Kidney (tissue), 13 donors: ENCODE measurements at regions not wholly inside any gene's neighbourhood (a gene's known extent, or its start where the extent isn't known, plus 50 kb on each side); places are given as distances from the start of the nearest gene placed in this dataset.

Source experiments
- DNase-seq, 5 donors: peaks; one replicate each; pipeline ENCODE4 v3.0.0-alpha.2; 2013 to 2020
- FAIRE-seq: peaks from 2 replicates; lab custom pipeline; 2012; peaks lifted over from hg19 to GRCh38; lab: Jason Lieb, UNC
- H3K27ac ChIP-seq, 2 donors: one replicate each; pipeline ENCODE4 v1.7.0; 2013; ENCODE audit warnings: low read depth in 2 of 2, low read length in 2 of 2, inconsistent platforms in 1 of 2
- H3K27me3 ChIP-seq: one replicate; pipeline ENCODE4 v1.7.1; 2013; ENCODE audit warnings: low read length, inconsistent platforms; ENCODE audit not compliant: control insufficient read depth, insufficient read depth
- H3K36me3 ChIP-seq, 3 donors: one replicate each; pipeline versions ENCODE4 v1.7.0 to v1.7.1; 2013; ENCODE audit warnings: low read length in 3 of 3, control low read depth in 1 of 3, inconsistent platforms in 1 of 3; ENCODE audit not compliant: insufficient read depth in 3 of 3, control insufficient read depth in 2 of 3
- H3K4me1 ChIP-seq, 3 donors: one replicate each; pipeline versions ENCODE4 v1.7.0 to v1.7.1; 2013; ENCODE audit warnings: low read length in 3 of 3, inconsistent platforms in 1 of 3, low read depth in 1 of 3; ENCODE audit not compliant: control insufficient read depth in 2 of 3, insufficient read depth in 2 of 3
- H3K4me3 ChIP-seq, 3 donors: one replicate each; pipeline versions ENCODE4 v1.7.0 to v1.8.1; 2013; ENCODE audit warnings: low read length in 3 of 3, control low read depth in 1 of 3, inconsistent platforms in 1 of 3
- H3K9ac ChIP-seq, 3 donors: one replicate each; pipeline versions ENCODE4 v1.7.0 to v1.7.1; 2013; ENCODE audit warnings: low read length in 3 of 3, control low read depth in 1 of 3, inconsistent platforms in 1 of 3
- H3K9me3 ChIP-seq, 3 donors: one replicate each; pipeline versions ENCODE4 v1.7.0 to v1.7.1; 2013; ENCODE audit warnings: low read length in 3 of 3, control low read depth in 1 of 3, inconsistent platforms in 1 of 3; ENCODE audit not compliant: control insufficient read depth in 2 of 3, insufficient read depth in 1 of 3
- intact Hi-C: fragments of 100-400 bp; cut with DNase I; formaldehyde crosslinking; loops from one replicate; pipeline ENCODE4 v1.11.1; 2022
- TF ChIP-seq, protein P1 (sequence below): IDR thresholded peaks from 3 replicates; pipeline ENCODE4 v1.5.1; 2012; ENCODE audit warnings: mild to moderate bottlenecking, moderate library complexity, borderline replicate concordance; ENCODE audit not compliant: insufficient read depth; ENCODE audit errors: extremely low read depth
- donor health status: control.
- donor health status: control.
- donor health status: control.
- donor health status: control.
- donor health status: control.
- donor health status: DM: yes; HTN: yes; CAD: no.
- donor health status: Normal renal cell carcinoma (clear cell type).

DNA sequence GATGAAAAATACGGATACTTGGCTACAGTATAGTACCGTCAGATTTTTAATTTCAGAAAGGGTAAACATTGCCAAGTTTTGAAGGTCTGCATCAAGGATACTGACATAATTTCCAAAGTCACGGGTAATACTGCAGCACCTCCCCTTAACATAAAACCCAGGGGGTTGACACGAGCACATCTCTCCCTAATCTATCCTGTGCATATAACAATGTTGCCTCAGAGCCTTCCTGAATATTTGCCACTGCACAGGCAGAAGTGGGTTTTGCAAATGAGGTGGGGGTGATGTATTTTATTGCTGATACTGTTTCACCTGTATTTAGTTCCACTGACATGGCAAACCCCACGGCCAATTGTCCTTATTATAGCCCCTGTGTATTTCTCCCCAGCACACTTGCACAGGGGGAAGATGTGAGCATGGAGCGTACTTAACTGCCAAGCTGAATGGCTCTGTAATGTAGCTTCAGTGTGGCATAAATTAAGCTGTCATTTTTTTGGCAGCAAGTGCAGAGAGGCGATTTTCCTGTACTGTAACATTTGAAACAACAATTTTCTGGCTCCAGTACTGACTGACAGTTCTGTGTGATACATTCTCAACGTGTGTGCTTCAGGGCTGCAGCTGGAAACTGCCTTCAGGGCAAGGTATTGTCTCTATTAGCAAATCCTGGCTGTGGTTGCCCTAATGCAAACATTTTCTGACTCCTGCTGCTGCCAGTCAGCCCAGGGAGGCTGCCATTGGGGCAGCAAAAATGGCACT lies 299.6 kb upstream of the SP4 start:
- TF ChIP-seq, protein P1, sequence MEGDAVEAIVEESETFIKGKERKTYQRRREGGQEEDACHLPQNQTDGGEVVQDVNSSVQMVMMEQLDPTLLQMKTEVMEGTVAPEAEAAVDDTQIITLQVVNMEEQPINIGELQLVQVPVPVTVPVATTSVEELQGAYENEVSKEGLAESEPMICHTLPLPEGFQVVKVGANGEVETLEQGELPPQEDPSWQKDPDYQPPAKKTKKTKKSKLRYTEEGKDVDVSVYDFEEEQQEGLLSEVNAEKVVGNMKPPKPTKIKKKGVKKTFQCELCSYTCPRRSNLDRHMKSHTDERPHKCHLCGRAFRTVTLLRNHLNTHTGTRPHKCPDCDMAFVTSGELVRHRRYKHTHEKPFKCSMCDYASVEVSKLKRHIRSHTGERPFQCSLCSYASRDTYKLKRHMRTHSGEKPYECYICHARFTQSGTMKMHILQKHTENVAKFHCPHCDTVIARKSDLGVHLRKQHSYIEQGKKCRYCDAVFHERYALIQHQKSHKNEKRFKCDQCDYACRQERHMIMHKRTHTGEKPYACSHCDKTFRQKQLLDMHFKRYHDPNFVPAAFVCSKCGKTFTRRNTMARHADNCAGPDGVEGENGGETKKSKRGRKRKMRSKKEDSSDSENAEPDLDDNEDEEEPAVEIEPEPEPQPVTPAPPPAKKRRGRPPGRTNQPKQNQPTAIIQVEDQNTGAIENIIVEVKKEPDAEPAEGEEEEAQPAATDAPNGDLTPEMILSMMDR, result no peak
- H3K4me1 ChIP-seq, result peaks cover 0 to 2% (median 0%) of the 10 kb centered on the region in 3 donors
- no peaks in the 10 kb centered on the region for H3K9me3 ChIP-seq
- intact Hi-C loops, result no loop called here
- no peak overlapping the region for H3K9ac ChIP-seq
- H3K27me3 ChIP-seq, result no peaks in the 10 kb centered on the region
- H3K36me3 ChIP-seq, result no peaks in the 10 kb centered on the region
- H3K4me3 ChIP-seq, result no peak overlapping the region
- peak in 3 of 5 donors; percentile 21 to 64 (median 49) for DNase-seq
- no peak for FAIRE-seq
- H3K27ac ChIP-seq, result no peak overlapping the region

DNA sequence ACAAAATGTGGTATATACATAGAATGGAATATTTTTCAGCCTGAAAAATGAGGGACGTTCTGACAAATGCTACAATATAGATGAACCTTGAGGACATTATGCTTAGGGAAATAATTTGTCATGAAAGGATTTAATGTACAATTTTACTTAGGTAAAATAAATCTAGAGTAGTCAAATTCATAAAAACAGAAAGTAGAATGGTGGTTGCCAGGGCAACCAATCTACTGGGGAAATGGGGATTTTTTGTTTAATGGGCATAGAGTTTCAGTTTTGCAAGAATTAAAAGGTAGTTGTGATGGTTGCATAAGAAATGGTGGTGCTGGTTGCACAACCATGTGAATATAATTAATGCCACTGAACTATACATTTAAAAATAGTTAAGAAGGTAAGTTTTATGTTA lies 296.0 kb upstream of the SP4 start:
- peaks cover 0 to 2% (median 0%) of the 10 kb centered on the region in 3 donors for H3K4me1 ChIP-seq
- H3K9ac ChIP-seq, result no peak overlapping the region
- no peak overlapping the region for H3K4me3 ChIP-seq
- DNase-seq, result no peak
- TF ChIP-seq, protein P1, result no peak
- FAIRE-seq, result no peak
- H3K27me3 ChIP-seq, result no peaks in the 10 kb centered on the region
- H3K36me3 ChIP-seq, result no peaks in the 10 kb centered on the region
- no peak overlapping the region for H3K27ac ChIP-seq
- intact Hi-C loops, result no loop called here
- peaks cover 0 to 4% (median 0%) of the 10 kb centered on the region in 3 donors for H3K9me3 ChIP-seq

- intact Hi-C loops, result no loop called here
- no peak for FAIRE-seq
- TF ChIP-seq, protein P1, result no peak
- peaks cover 0 to 4% (median 0%) of the 10 kb centered on the region in 3 donors for H3K9me3 ChIP-seq
- H3K4me3 ChIP-seq, result no peak overlapping the region
- no peak overlapping the region for H3K9ac ChIP-seq
- H3K36me3 ChIP-seq, result no peaks in the 10 kb centered on the region
- H3K27ac ChIP-seq, result no peak overlapping the region
- H3K4me1 ChIP-seq, result no peaks in the 10 kb centered on the region
- DNase-seq, result no peak
- no peaks in the 10 kb centered on the region for H3K27me3 ChIP-seq
Observed at GRCh38 chr7:21134631-21135030, 293.3 kb upstream of the SP4 start.

DNA sequence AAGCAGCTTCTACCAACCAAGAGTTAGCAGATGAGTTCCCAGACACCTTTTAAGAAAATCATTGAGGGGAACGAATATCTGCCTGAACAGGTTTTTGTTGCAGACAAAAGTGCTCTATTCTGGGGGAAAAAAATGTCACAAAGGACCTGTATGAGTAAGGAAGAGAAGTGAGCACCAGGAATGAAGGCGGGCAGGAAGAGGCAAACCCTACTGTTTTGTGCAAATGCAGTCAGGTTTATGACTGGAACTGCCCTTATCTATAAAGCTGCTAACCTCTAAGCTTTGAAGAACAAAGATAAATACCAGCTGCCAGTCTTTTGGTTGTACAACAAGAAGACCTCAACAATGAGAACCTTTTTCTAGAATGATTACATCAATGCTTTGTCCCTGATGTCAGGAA lies 292.4 kb upstream of the SP4 start:
- intact Hi-C loops, result no loop called here
- no peaks in the 10 kb centered on the region for H3K36me3 ChIP-seq
- H3K4me3 ChIP-seq, result no peak overlapping the region
- H3K9me3 ChIP-seq, result peaks cover 0 to 4% (median 0%) of the 10 kb centered on the region in 3 donors
- no peaks in the 10 kb centered on the region for H3K27me3 ChIP-seq
- DNase-seq (no peak), FAIRE-seq (no peak)
- H3K9ac ChIP-seq, result no peak overlapping the region
- H3K27ac ChIP-seq, result no peak overlapping the region
- TF ChIP-seq, protein P1, result no peak
- H3K4me1 ChIP-seq, result no peaks in the 10 kb centered on the region
